ENCODE measurements at regions not wholly inside any gene's neighbourhood (a gene's known extent, or its start where the extent isn't known, plus 50 kb on each side); places are given as distances from the start of the nearest gene placed in this dataset.

- DNase-seq (ENCODE audit: missing footprints), result no peak
These were observed 56.0 kb upstream of the RELL1 start for GRCh38 chr4:37742149-37742548.

GRCh38 chr4:37741564-37741963, 55.4 kb upstream of the RELL1 start:
- DNase-seq (ENCODE audit: missing footprints), result no peak
- ATAC-seq, result no peak
- intact Hi-C loops (cut with DNase I), result no loop called here

More at GRCh38 chr4:37742149-37742548, 56.0 kb upstream of the RELL1 start:
- intact Hi-C loops (cut with DNase I), result no loop called here
- ATAC-seq, result no peak

DNA sequence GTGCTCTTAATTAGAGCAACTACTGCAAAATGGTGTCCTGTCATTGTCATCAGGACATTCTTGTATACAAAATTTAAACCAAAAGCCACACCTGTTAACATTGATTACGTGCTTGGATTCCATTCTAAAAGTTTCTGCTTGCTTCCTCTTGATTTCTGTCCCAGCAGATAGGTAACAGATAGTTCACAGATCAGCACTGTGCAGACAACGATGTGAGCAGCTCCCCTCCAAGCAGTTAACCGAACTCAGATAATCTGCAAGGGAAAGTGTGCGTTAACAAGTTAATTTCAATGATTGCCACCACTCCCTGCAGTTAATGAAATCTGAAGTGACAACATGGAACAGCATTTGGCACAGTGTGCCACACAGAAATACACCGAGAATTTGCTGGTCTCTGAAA, 54.4 kb upstream of the RELL1 start:
- DNase-seq (ENCODE audit: missing footprints) (no peak), ATAC-seq (no peak)
- intact Hi-C loops (cut with DNase I), result no loop called here

GRCh38 chr4:37737466-37737865, 51.3 kb upstream of the RELL1 start:
- ATAC-seq, result no peak
- intact Hi-C loops (cut with DNase I), result no loop called here
- no peak for DNase-seq (ENCODE audit: missing footprints)
